Epithelial cell of proximal tubule (primary cell): ENCODE measurements at regions not wholly inside any gene's neighbourhood (a gene's known extent, or its start where the extent isn't known, plus 50 kb on each side); places are given as distances from the start of the nearest gene placed in this dataset.

Experiments used
- DNase-seq: peaks from one replicate; pipeline ENCODE4 v3.0.0-alpha.2; 2011; ENCODE audit warnings: low read depth
- H3K4me3 ChIP-seq: 2 replicates; pipeline ENCODE4 v1.5.1; 2011; ENCODE audit warnings: low read depth, mild to moderate bottlenecking, low read length
- TF ChIP-seq, protein P1 (sequence below): conservative IDR thresholded peaks from 2 replicates; pipeline ENCODE4 v1.5.1; 2012; ENCODE audit warnings: low read depth, mild to moderate bottlenecking, low read length

GRCh38 chr12:115337693-115338543, 653.9 kb upstream of the TBX3 start:
- TF ChIP-seq, protein P1, sequence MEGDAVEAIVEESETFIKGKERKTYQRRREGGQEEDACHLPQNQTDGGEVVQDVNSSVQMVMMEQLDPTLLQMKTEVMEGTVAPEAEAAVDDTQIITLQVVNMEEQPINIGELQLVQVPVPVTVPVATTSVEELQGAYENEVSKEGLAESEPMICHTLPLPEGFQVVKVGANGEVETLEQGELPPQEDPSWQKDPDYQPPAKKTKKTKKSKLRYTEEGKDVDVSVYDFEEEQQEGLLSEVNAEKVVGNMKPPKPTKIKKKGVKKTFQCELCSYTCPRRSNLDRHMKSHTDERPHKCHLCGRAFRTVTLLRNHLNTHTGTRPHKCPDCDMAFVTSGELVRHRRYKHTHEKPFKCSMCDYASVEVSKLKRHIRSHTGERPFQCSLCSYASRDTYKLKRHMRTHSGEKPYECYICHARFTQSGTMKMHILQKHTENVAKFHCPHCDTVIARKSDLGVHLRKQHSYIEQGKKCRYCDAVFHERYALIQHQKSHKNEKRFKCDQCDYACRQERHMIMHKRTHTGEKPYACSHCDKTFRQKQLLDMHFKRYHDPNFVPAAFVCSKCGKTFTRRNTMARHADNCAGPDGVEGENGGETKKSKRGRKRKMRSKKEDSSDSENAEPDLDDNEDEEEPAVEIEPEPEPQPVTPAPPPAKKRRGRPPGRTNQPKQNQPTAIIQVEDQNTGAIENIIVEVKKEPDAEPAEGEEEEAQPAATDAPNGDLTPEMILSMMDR: no peak
- DNase-seq: peak; percentile 53
- no peak overlapping the region for H3K4me3 ChIP-seq

DNA sequence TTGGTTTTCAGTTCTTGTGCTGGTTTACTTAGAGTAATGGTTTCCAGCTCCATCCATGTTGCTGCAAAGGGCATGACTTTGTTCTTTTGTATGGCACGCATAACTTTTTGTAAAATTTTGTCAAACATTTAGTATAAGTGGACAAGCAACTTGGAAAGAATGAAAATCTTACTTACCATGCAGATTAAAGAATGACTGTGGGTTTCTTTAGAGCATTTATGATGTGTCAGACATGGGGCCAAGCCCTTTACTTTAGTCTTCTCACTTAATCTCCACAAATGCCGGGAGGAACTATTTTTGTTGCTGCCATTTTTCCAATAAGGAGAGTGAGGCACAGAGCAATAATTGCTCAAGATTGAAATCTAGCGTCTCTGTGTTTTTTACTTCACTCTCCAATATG, 652.5 kb upstream of the TBX3 start:
- TF ChIP-seq, protein P1: no peak
- no peak for DNase-seq
- no peak overlapping the region for H3K4me3 ChIP-seq

DNA sequence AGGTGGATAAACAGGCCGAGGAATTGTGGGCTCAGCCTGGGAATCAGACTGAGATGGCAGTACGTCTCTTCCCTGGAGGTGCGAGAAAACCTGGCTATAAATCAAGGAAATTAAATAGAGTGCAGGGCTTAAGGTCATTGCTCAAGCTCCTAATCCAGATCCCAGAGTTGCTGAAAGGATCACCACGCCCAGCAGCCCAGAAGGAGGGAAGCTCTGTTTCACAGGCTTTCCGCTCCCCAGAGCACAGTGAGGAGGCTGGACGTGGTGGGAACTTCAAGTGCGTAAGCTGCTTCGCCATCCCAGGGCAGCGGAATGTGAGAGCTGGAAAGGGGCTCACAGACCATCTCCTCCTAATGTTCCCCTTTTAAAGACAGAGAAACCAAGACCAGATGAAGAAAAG, 651.6 kb upstream of the TBX3 start:
- H3K4me3 ChIP-seq: no peak overlapping the region
- no peak for DNase-seq
- TF ChIP-seq, protein P1: no peak

DNA sequence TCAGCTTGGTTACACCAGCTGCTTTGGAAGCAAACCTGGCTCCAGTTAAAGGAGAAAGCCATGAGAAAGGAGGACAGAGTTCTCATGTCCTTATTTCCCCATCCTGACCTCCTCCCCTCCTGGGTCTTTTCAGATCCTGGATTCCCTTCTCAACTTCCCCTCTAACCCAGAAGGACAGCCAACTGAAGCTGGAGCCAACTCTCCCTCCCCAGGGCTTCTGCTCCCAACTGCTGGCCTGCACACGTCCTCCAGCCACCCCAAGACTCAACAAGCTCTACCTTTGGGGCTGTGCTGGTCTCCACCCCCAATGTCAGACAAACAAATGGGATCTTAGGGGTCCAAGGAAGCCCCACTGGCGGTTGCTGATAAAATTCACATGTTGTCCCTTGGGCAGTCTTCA, 651.1 kb upstream of the TBX3 start:
- TF ChIP-seq, protein P1: no peak
- DNase-seq: no peak
- no peak overlapping the region for H3K4me3 ChIP-seq

GRCh38 chr12:115332945-115333344, 649.0 kb upstream of the TBX3 start:
- no peak overlapping the region for H3K4me3 ChIP-seq
- TF ChIP-seq, protein P1: no peak
- no peak for DNase-seq

DNA sequence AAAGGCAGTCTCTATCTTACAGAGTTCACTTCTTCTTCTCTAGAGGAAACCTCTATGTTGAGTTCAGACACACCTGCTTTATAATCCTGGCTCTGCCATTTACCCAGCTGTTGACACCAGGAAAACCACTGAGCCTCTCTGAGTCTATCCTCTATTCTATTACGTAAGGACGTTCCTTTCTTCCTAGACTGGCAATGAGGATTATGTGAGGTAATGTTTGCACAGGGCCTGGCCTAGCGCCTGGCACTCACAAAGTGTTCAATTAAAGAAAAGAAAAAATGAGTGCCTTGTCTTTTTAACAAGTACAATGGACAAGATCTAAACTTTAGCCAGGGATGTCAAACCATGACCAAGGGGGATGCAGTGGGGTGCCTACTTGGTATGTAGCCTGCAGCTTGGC, 641.9 kb upstream of the TBX3 start:
- no peak for DNase-seq
- H3K4me3 ChIP-seq: no peak overlapping the region
- TF ChIP-seq, protein P1: no peak
